ENCODE measurements at regions not wholly inside any gene's neighbourhood (a gene's known extent, or its start where the extent isn't known, plus 50 kb on each side); places are given as distances from the start of the nearest gene placed in this dataset.

DNA sequence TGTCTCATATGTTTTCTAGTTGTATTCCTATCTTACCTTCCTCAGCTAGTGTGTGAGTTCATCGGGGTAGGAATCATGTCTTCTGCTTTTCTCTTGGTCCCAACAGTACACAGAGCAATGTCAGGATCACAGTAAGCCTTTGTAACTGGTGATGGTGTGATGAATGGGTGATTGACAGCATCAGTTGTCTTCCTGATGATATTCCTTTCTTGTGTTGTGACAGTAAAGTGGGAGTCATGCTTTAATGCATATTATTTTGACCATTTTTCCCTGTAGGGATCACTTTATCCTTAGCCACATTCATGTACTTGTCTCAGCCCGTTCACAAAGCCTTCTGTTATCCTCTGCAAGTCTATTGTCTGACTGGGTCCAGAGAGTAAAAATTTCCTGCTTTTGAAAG lies 501.7 kb downstream of the UTRN start:
- no peak for TF ChIP-seq CTCF (IDR thresholded peaks at IDR 0.05; ENCODE audit: low read length)
- no peak for TF ChIP-seq EZH2 (optimal IDR thresholded peaks at IDR 0.05; ENCODE audit: low read depth, low read length)
